PFSK-1 (cell line): ENCODE measurements at regions not wholly inside any gene's neighbourhood (a gene's known extent, or its start where the extent isn't known, plus 50 kb on each side); places are given as distances from the start of the nearest gene placed in this dataset.

Experiments used
- FOXP2 ChIP-seq: optimal IDR thresholded peaks from 2 replicates; pipeline ENCODE3; 2011; ENCODE audit warnings: borderline replicate concordance, control low read depth, inconsistent platforms; ENCODE audit not compliant: insufficient read depth; ENCODE audit errors: extremely low read length, extremely low read depth
- POLR2AphosphoS5 ChIP-seq: IDR thresholded peaks from 2 replicates; pipeline ENCODE4 v1.6.1; 2012; ENCODE audit warnings: low read depth, mild to moderate bottlenecking, control low read depth, low read length, moderate library complexity
- SIN3A ChIP-seq: IDR thresholded peaks from 2 replicates; pipeline ENCODE4 v1.6.1; 2012; ENCODE audit warnings: mild to moderate bottlenecking, low read length, moderate library complexity, borderline replicate concordance; ENCODE audit not compliant: insufficient read depth
- TAF1 ChIP-seq: IDR thresholded peaks from 2 replicates; pipeline ENCODE4 v1.6.1; 2012; ENCODE audit warnings: low read length, control low read depth, borderline replicate concordance; ENCODE audit not compliant: insufficient read depth
- TF ChIP-seq, protein P1 (sequence below), 2 experiments: IDR thresholded peaks; 2 replicates each; pipeline versions ENCODE4 v1.6.1 to v1.8.0; 2011 to 2012; ENCODE audit warnings: low read depth in 2 of 2, low read length in 2 of 2, control low read depth in 1 of 2, inconsistent platforms in 1 of 2, mild to moderate bottlenecking in 1 of 2, moderate library complexity in 1 of 2; ENCODE audit not compliant: insufficient read depth in 1 of 2

DNA sequence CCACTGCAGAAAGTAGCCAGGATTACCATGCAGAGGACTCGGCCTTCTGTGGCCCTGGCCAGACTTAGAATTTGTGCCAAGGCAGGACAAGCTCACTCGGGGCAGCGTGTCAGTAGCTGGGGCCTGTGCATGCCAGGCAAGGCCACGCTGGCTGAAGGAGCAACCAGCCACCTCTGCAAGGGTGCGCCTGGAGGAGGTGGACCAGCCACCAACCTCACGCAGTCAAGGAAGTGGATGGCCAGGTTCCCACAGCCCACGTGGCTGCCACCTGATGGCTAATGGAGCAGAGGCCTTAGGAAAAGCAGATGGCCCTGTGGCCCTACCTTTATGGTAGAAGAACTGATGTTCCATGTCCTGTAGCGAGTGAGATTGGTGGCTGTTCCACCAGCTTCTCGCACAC lies 107.9 kb downstream of the CCDC74A start:
- TF ChIP-seq TAF1: no peak
- TF ChIP-seq, protein P1, sequence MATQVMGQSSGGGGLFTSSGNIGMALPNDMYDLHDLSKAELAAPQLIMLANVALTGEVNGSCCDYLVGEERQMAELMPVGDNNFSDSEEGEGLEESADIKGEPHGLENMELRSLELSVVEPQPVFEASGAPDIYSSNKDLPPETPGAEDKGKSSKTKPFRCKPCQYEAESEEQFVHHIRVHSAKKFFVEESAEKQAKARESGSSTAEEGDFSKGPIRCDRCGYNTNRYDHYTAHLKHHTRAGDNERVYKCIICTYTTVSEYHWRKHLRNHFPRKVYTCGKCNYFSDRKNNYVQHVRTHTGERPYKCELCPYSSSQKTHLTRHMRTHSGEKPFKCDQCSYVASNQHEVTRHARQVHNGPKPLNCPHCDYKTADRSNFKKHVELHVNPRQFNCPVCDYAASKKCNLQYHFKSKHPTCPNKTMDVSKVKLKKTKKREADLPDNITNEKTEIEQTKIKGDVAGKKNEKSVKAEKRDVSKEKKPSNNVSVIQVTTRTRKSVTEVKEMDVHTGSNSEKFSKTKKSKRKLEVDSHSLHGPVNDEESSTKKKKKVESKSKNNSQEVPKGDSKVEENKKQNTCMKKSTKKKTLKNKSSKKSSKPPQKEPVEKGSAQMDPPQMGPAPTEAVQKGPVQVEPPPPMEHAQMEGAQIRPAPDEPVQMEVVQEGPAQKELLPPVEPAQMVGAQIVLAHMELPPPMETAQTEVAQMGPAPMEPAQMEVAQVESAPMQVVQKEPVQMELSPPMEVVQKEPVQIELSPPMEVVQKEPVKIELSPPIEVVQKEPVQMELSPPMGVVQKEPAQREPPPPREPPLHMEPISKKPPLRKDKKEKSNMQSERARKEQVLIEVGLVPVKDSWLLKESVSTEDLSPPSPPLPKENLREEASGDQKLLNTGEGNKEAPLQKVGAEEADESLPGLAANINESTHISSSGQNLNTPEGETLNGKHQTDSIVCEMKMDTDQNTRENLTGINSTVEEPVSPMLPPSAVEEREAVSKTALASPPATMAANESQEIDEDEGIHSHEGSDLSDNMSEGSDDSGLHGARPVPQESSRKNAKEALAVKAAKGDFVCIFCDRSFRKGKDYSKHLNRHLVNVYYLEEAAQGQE (IDR thresholded peaks at IDR 0.05; ENCODE audit: insufficient read depth in 1 of 2, low read depth in 2 of 2, low read length in 2 of 2): no peak
- no peak for TF ChIP-seq FOXP2
- no peak for TF ChIP-seq POLR2AphosphoS5
- TF ChIP-seq SIN3A: no peak

DNA sequence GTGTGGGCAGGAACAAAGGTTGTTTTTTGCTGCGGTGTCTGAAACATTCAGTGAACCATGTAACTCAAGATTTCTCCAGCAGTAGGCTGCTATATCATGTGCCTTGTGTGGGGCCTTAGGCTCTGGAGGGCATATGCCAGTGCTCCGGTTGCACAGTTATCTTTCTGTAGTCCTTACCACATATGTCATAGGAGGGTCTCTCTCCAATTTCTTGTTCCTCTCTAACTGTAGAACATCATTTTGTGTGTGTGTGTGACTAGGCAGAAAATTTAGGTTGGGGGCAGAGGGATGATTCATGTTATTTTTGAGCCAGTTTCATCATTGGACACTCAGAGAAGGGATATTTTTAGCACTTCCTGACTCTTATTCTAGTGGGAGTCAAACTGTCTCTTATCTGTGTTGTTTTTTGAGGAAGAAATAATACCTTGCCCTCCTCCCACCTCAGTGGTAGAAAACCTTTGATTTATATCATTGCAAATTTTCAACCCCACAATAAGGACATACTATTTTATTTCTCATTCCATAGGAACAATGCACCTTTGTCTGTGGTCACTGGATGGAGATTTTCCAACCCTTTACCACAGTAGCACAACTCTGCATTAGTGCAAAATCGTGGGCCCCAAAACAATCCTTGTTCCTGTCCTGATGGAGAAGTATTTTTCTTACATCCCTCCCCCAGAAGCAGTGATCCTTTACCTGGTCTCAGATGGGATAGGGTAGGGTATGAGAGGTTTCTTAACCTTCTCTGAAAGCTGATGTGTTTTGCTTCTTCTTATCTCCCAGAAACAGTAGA lies 113.9 kb downstream of the CCDC74A start:
- TF ChIP-seq, protein P1 (IDR thresholded peaks at IDR 0.05; ENCODE audit: insufficient read depth in 1 of 2, low read depth in 2 of 2, low read length in 2 of 2): no peak
- TF ChIP-seq POLR2AphosphoS5 (no peak), TAF1 (no peak), FOXP2 (no peak)

DNA sequence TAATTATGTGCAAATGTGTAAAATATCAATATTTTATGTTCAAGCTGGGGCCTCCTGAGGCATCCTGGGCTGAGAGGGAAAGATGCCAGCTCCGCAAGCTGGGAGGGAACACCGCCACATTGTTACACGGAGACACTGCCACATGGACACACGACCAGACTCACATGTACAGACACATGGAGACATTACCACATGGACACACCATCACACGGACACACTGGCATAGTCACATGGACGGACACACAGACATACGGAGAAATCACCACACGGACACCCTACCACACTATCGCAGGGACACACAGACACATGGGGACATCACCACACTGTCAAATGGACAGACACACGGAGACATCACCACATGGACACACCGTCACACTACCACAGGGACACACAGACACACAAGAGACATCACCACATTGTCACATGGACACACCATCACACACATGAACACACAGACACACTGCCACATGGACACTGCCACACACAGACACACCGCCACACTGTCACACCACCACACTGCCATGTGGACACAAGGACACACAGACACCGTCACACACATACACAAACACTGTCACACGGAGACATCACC lies 117.6 kb downstream of the CCDC74A start:
- TF ChIP-seq, protein P1 (IDR thresholded peaks at IDR 0.05; ENCODE audit: insufficient read depth in 1 of 2, low read depth in 2 of 2, low read length in 2 of 2): no peak

DNA sequence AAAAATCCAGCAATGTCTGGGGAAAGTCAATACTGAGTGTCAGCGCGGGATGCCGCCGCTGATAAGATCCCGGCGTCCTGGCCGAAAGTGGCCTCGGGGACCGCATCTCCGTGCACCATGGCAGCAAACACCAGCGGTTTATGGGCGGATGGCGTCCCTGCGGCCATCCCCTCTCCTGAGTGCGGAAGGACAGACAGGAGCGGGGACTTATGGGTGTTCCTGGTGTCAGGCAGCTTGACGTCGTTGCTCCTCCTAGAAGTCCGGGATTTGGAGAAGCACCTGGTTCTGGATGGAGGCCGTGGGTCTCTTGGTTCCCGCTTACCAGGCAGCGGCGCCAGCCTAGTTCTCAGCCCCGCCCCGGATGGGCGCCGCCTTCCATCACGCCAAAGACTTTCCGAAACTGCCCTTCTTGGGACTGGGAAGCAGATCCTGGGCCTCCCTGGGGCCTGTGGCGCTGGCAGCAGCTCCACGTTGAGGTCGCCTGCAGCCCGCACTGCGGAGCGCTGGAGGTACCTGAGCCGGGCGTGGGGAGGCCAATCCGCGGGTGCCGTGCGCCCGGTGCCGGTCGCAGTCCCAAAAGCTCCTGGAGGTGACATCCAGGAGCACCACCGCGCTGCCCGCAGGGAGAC lies 119.1 kb downstream of the CCDC74A start:
- TF ChIP-seq POLR2AphosphoS5: no peak
- no peak for TF ChIP-seq SIN3A
- TF ChIP-seq, protein P1 (IDR thresholded peaks at IDR 0.05; ENCODE audit: insufficient read depth in 1 of 2, low read depth in 2 of 2, low read length in 2 of 2): no peak
- TF ChIP-seq TAF1: no peak
- no peak for TF ChIP-seq FOXP2
